GM23338 (cell line): ENCODE measurements at regions not wholly inside any gene's neighbourhood (a gene's known extent, or its start where the extent isn't known, plus 50 kb on each side); places are given as distances from the start of the nearest gene placed in this dataset.

ENCODE experiments used
- ATAC-seq: fragments of 200-7000 bp; cut with Tn5 transposase; 3 replicates; pipeline ENCODE4 v1.9.1; 2020
- DNase-seq: peaks from one replicate; pipeline ENCODE4 v3.0.0-alpha.2; 2015; ENCODE audit warnings: low spot score
- H2AFZ ChIP-seq: fragments of 200-600 bp; sonication (generic); 2 replicates; pipeline ENCODE4 v1.8.0; 2016; ENCODE audit warnings: antibody characterized with exemption, mild to moderate bottlenecking, moderate library complexity
- H3F3A ChIP-seq: fragments of 200-600 bp; sonication (generic); replicated peaks from 2 replicates; pipeline ENCODE4 v1.8.0; 2017; ENCODE audit warnings: antibody characterized with exemption, mixed run types, low read depth
- H3K27ac ChIP-seq: fragments of 200-600 bp; sonication (generic); 2 replicates; pipeline ENCODE4 v1.6.1; 2016; ENCODE audit warnings: low read depth
- H3K27me3 ChIP-seq: fragments of 200-600 bp; sonication (generic); 2 replicates; pipeline ENCODE4 v1.8.0; 2016; ENCODE audit warnings: mild to moderate bottlenecking, mixed run types, moderate library complexity; ENCODE audit not compliant: insufficient read depth
- H3K36me3 ChIP-seq: fragments of 200-600 bp; sonication (generic); 2 replicates; pipeline ENCODE4 v1.8.0; 2016; ENCODE audit warnings: mild to moderate bottlenecking; ENCODE audit not compliant: insufficient read depth
- H3K4me1 ChIP-seq: fragments of 200-600 bp; sonication (generic); 2 replicates; pipeline ENCODE4 v1.8.0; 2016; ENCODE audit warnings: mild to moderate bottlenecking, moderate library complexity; ENCODE audit not compliant: insufficient read depth
- H3K4me2 ChIP-seq: fragments of 200-600 bp; sonication (generic); 2 replicates; pipeline ENCODE4 v1.7.1; 2017; ENCODE audit warnings: mixed run types
- H3K4me3 ChIP-seq: fragments of 200-600 bp; sonication (generic); 2 replicates; pipeline ENCODE4 v1.6.1; 2016; ENCODE audit warnings: mixed run types
- H3K79me2 ChIP-seq: fragments of 200-600 bp; sonication (generic); replicated peaks from 2 replicates; pipeline ENCODE4 v1.8.0; 2017; ENCODE audit warnings: mild to moderate bottlenecking; ENCODE audit not compliant: insufficient read depth
- H3K9me2 ChIP-seq: fragments of 200-600 bp; sonication (generic); 2 replicates; pipeline ENCODE4 v1.8.0; 2017; ENCODE audit not compliant: insufficient read depth
- H4K20me1 ChIP-seq: fragments of 200-600 bp; sonication (generic); replicated peaks from 2 replicates; pipeline ENCODE4 v1.8.0; 2017; ENCODE audit warnings: mild to moderate bottlenecking; ENCODE audit not compliant: insufficient read depth
- H3K27ac Mint-ChIP-seq: 2 replicates; pipeline ENCODE4 v1.8.0; 2020; ENCODE audit warnings: inconsistent platforms, mild to moderate bottlenecking, moderate library complexity, mixed read lengths
- H3K27me3 Mint-ChIP-seq: 3 replicates; pipeline ENCODE4 v1.8.0; 2022; ENCODE audit warnings: low read depth, mild to moderate bottlenecking, moderate library complexity, mixed read lengths, inconsistent platforms; ENCODE audit not compliant: insufficient read depth, poor library complexity
- H3K36me3 Mint-ChIP-seq: 3 replicates; pipeline ENCODE4 v1.8.0; 2021; ENCODE audit warnings: low read depth, mild to moderate bottlenecking, inconsistent platforms, moderate library complexity, mixed read lengths
- H3K4me1 Mint-ChIP-seq: 3 replicates; pipeline ENCODE4 v1.8.0; 2020; ENCODE audit warnings: mild to moderate bottlenecking, inconsistent platforms, mixed read lengths
- H3K4me3 Mint-ChIP-seq: 3 replicates; pipeline ENCODE4 v1.8.0; 2021; ENCODE audit warnings: moderate library complexity, mild to moderate bottlenecking, inconsistent platforms, mixed read lengths
- H3K9me3 Mint-ChIP-seq: 3 replicates; pipeline ENCODE4 v1.8.0; 2020; ENCODE audit warnings: moderate library complexity, mild to moderate bottlenecking, inconsistent platforms, mixed read lengths
- CREB1 ChIP-seq: fragments of 250-450 bp; sonication (Bioruptor Pico); IDR thresholded peaks from 2 replicates; pipeline ENCODE4 v1.5.0; 2020; ENCODE audit warnings: low read depth, mild to moderate bottlenecking, moderate library complexity
- EZH2 ChIP-seq: fragments of 200-600 bp; sonication (generic); IDR thresholded peaks from one replicate; pipeline ENCODE4 v1.8.0; 2017; ENCODE audit warnings: antibody characterized with exemption, mild to moderate bottlenecking, low read depth; ENCODE audit not compliant: unreplicated experiment
- EZH2phosphoT487 ChIP-seq: fragments of 200-600 bp; sonication (generic); IDR thresholded peaks from one replicate; pipeline ENCODE4 v1.8.1; 2018; ENCODE audit warnings: antibody characterized with exemption; ENCODE audit not compliant: unreplicated experiment
- JUNB ChIP-seq: IDR thresholded peaks from one replicate; pipeline ENCODE4 v1.6.1; 2016; ENCODE audit warnings: antibody characterized with exemption; ENCODE audit not compliant: unreplicated experiment
- NANOG ChIP-seq: IDR thresholded peaks from 2 replicates; pipeline ENCODE4 v1.6.1; 2016; ENCODE audit warnings: antibody characterized with exemption, borderline replicate concordance
- POLR2AphosphoS5 ChIP-seq: IDR thresholded peaks from 2 replicates; pipeline ENCODE4 v1.6.1; 2016; ENCODE audit warnings: antibody characterized with exemption, low read depth
- STAT1 ChIP-seq: IDR thresholded peaks from one replicate; pipeline ENCODE4 v1.6.1; 2016; ENCODE audit warnings: antibody characterized with exemption; ENCODE audit not compliant: unreplicated experiment
- ZNF114 ChIP-seq: fragments of 250-450 bp; sonication (Bioruptor Pico); IDR thresholded peaks from 2 replicates; pipeline ENCODE4 v1.5.0; 2020; ENCODE audit warnings: mild to moderate bottlenecking, moderate library complexity
- ZNF331 ChIP-seq: fragments of 250-450 bp; sonication (Bioruptor Pico); IDR thresholded peaks from 2 replicates; pipeline ENCODE4 v1.5.0; 2020; ENCODE audit warnings: low read depth, mild to moderate bottlenecking, moderate library complexity
- TF ChIP-seq, protein P1 (sequence below): fragments of 250-450 bp; sonication (Bioruptor Pico); IDR thresholded peaks from 2 replicates; pipeline ENCODE4 v1.5.0; 2020; ENCODE audit warnings: mild to moderate bottlenecking, moderate library complexity
- TF ChIP-seq, protein P2 (sequence below), 2 experiments: fragments of 200-600 bp in 1 of 2; sonication (generic) in 1 of 2; conservative IDR thresholded peaks; 2 replicates each; pipeline versions ENCODE4 v1.5.1 to v1.6.1; 2016 to 2017; ENCODE audit warnings: antibody characterized with exemption in 2 of 2, low read depth in 2 of 2, mild to moderate bottlenecking in 2 of 2, moderate library complexity in 1 of 2
- TF ChIP-seq, protein P3 (sequence below): IDR thresholded peaks from 2 replicates; pipeline ENCODE4 v1.6.1; 2016; ENCODE audit warnings: antibody characterized with exemption
- TF ChIP-seq, protein P4 (sequence below): IDR thresholded peaks from one replicate; pipeline ENCODE4 v1.6.1; 2018; ENCODE audit warnings: antibody characterized with exemption; ENCODE audit not compliant: unreplicated experiment

DNA sequence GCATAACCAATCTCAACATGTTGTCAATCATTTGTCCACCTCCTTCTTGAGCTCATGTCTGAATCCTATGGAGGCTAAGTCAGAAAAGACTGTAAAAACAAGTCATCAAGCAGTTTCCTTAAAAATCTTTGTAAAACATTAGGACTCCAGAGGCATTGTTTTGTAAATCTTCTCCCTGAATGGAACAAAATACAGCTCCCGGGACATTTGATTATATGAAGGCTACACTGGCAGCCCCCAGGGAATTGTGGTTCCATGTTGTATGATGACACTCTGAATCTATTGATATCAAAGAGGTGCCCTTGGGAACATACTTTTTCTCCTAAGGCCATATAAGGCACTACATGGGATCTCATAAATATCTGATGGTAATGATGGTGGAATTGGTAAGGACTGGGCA is 83.2 kb upstream of the NUDT12 start:
- Histone ChIP-seq H3K36me3 (no peaks in the 10 kb centered on the region), H3K4me3 (no peak overlapping the region), H3K4me1 (peaks cover 44% of the 10 kb centered on the region), H3K9me2 (no peaks in the 10 kb centered on the region), H3K4me2 (peak overlapping the region; percentile 8), H3K27me3 (no peaks in the 10 kb centered on the region), H3K27ac (peak overlapping the region; percentile 67), H2AFZ (no peak overlapping the region), H3F3A (no peaks in the 10 kb centered on the region), H3K79me2 (no peaks in the 10 kb centered on the region), H4K20me1 (no peaks in the 10 kb centered on the region)
- TF ChIP-seq, protein P1, sequence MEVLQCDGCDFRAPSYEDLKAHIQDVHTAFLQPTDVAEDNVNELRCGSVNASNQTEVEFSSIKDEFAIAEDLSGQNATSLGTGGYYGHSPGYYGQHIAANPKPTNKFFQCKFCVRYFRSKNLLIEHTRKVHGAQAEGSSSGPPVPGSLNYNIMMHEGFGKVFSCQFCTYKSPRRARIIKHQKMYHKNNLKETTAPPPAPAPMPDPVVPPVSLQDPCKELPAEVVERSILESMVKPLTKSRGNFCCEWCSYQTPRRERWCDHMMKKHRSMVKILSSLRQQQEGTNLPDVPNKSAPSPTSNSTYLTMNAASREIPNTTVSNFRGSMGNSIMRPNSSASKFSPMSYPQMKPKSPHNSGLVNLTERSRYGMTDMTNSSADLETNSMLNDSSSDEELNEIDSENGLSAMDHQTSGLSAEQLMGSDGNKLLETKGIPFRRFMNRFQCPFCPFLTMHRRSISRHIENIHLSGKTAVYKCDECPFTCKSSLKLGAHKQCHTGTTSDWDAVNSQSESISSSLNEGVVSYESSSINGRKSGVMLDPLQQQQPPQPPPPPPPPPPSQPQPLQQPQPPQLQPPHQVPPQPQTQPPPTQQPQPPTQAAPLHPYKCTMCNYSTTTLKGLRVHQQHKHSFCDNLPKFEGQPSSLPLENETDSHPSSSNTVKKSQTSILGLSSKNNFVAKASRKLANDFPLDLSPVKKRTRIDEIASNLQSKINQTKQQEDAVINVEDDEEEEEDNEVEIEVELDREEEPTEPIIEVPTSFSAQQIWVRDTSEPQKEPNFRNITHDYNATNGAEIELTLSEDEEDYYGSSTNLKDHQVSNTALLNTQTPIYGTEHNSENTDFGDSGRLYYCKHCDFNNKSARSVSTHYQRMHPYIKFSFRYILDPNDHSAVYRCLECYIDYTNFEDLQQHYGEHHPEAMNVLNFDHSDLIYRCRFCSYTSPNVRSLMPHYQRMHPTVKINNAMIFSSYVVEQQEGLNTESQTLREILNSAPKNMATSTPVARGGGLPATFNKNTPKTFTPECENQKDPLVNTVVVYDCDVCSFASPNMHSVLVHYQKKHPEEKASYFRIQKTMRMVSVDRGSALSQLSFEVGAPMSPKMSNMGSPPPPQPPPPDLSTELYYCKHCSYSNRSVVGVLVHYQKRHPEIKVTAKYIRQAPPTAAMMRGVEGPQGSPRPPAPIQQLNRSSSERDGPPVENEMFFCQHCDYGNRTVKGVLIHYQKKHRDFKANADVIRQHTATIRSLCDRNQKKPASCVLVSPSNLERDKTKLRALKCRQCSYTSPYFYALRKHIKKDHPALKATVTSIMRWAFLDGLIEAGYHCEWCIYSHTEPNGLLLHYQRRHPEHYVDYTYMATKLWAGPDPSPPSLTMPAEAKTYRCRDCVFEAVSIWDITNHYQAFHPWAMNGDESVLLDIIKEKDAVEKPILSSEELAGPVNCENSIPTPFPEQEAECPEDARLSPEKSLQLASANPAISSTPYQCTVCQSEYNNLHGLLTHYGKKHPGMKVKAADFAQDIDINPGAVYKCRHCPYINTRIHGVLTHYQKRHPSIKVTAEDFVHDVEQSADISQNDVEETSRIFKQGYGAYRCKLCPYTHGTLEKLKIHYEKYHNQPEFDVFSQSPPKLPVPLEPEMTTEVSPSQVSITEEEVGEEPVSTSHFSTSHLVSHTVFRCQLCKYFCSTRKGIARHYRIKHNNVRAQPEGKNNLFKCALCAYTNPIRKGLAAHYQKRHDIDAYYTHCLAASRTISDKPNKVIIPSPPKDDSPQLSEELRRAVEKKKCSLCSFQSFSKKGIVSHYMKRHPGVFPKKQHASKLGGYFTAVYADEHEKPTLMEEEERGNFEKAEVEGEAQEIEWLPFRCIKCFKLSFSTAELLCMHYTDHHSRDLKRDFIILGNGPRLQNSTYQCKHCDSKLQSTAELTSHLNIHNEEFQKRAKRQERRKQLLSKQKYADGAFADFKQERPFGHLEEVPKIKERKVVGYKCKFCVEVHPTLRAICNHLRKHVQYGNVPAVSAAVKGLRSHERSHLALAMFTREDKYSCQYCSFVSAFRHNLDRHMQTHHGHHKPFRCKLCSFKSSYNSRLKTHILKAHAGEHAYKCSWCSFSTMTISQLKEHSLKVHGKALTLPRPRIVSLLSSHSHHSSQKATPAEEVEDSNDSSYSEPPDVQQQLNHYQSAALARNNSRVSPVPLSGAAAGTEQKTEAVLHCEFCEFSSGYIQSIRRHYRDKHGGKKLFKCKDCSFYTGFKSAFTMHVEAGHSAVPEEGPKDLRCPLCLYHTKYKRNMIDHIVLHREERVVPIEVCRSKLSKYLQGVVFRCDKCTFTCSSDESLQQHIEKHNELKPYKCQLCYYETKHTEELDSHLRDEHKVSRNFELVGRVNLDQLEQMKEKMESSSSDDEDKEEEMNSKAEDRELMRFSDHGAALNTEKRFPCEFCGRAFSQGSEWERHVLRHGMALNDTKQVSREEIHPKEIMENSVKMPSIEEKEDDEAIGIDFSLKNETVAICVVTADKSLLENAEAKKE (CRISPR knock-in tag), result no peak
- TF ChIP-seq CREB1 (CRISPR knock-in tag) (no peak), EZH2phosphoT487 (no peak), JUNB (no peak), ZNF114 (CRISPR knock-in tag) (no peak), NANOG (no peak), EZH2 (no peak), ZNF331 (no peak), STAT1 (no peak), POLR2AphosphoS5 (no peak)
- TF ChIP-seq, protein P2, sequence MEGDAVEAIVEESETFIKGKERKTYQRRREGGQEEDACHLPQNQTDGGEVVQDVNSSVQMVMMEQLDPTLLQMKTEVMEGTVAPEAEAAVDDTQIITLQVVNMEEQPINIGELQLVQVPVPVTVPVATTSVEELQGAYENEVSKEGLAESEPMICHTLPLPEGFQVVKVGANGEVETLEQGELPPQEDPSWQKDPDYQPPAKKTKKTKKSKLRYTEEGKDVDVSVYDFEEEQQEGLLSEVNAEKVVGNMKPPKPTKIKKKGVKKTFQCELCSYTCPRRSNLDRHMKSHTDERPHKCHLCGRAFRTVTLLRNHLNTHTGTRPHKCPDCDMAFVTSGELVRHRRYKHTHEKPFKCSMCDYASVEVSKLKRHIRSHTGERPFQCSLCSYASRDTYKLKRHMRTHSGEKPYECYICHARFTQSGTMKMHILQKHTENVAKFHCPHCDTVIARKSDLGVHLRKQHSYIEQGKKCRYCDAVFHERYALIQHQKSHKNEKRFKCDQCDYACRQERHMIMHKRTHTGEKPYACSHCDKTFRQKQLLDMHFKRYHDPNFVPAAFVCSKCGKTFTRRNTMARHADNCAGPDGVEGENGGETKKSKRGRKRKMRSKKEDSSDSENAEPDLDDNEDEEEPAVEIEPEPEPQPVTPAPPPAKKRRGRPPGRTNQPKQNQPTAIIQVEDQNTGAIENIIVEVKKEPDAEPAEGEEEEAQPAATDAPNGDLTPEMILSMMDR (conservative IDR thresholded peaks at IDR 0.05; ENCODE audit: low read depth in 2 of 2), result no peak
- TF ChIP-seq, protein P3, sequence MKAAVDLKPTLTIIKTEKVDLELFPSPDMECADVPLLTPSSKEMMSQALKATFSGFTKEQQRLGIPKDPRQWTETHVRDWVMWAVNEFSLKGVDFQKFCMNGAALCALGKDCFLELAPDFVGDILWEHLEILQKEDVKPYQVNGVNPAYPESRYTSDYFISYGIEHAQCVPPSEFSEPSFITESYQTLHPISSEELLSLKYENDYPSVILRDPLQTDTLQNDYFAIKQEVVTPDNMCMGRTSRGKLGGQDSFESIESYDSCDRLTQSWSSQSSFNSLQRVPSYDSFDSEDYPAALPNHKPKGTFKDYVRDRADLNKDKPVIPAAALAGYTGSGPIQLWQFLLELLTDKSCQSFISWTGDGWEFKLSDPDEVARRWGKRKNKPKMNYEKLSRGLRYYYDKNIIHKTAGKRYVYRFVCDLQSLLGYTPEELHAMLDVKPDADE, result no peak
- TF ChIP-seq, protein P4, sequence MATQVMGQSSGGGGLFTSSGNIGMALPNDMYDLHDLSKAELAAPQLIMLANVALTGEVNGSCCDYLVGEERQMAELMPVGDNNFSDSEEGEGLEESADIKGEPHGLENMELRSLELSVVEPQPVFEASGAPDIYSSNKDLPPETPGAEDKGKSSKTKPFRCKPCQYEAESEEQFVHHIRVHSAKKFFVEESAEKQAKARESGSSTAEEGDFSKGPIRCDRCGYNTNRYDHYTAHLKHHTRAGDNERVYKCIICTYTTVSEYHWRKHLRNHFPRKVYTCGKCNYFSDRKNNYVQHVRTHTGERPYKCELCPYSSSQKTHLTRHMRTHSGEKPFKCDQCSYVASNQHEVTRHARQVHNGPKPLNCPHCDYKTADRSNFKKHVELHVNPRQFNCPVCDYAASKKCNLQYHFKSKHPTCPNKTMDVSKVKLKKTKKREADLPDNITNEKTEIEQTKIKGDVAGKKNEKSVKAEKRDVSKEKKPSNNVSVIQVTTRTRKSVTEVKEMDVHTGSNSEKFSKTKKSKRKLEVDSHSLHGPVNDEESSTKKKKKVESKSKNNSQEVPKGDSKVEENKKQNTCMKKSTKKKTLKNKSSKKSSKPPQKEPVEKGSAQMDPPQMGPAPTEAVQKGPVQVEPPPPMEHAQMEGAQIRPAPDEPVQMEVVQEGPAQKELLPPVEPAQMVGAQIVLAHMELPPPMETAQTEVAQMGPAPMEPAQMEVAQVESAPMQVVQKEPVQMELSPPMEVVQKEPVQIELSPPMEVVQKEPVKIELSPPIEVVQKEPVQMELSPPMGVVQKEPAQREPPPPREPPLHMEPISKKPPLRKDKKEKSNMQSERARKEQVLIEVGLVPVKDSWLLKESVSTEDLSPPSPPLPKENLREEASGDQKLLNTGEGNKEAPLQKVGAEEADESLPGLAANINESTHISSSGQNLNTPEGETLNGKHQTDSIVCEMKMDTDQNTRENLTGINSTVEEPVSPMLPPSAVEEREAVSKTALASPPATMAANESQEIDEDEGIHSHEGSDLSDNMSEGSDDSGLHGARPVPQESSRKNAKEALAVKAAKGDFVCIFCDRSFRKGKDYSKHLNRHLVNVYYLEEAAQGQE, result no peak
- Mint-ChIP-seq H3K36me3 (no peaks in the 10 kb centered on the region), H3K27me3 (no peaks in the 10 kb centered on the region), H3K27ac (peak overlapping the region; percentile 53), H3K9me3 (no peaks in the 10 kb centered on the region), H3K4me1 (peaks cover 37% of the 10 kb centered on the region), H3K4me3 (no peak overlapping the region)
- no peak for ATAC-seq
- DNase-seq, result no peak
